Activated CD8-positive, alpha-beta memory T cell treated with anti-CD3 and anti-CD28 coated beads, Interleukin-2, amount 10 ng/mL, durations not matched to agents 7 days and 5 days (primary cell): ENCODE measurements at regions not wholly inside any gene's neighbourhood (a gene's known extent, or its start where the extent isn't known, plus 50 kb on each side); places are given as distances from the start of the nearest gene placed in this dataset.

Experiments used
- ATAC-seq: fragments of 150-1000 bp; cut with Tn5 transposase; one replicate; pipeline ENCODE4 v1.10.0; 2021; ENCODE audit warnings: moderate library complexity
- CTCF ChIA-PET: fragments of 350-600 bp; sonication (Branson Sonifier 250); formaldehyde crosslinking; loops from one replicate; lab custom pipeline; 2021; ENCODE audit warnings: antibody characterized with exemption; lab: Charles Lee
- DNase-seq: peaks from one replicate; pipeline ENCODE4 v3.0.0-alpha.2; 2020
- H3K27ac Mint-ChIP-seq: one replicate; pipeline ENCODE4 v1.8.0; 2021; ENCODE audit warnings: mild to moderate bottlenecking, mixed read lengths
- H3K27me3 Mint-ChIP-seq: one replicate; pipeline ENCODE4 v1.8.0; 2021; ENCODE audit warnings: mixed read lengths
- H3K36me3 Mint-ChIP-seq: one replicate; pipeline ENCODE4 v1.8.0; 2021; ENCODE audit warnings: mild to moderate bottlenecking, mixed read lengths
- H3K4me1 Mint-ChIP-seq: one replicate; pipeline ENCODE4 v1.8.0; 2021; ENCODE audit warnings: mixed read lengths
- H3K4me3 Mint-ChIP-seq: one replicate; pipeline ENCODE4 v1.8.0; 2021; ENCODE audit warnings: mild to moderate bottlenecking, moderate library complexity, mixed read lengths
- H3K9me3 Mint-ChIP-seq: one replicate; pipeline ENCODE4 v1.8.0; 2022; ENCODE audit warnings: low read depth, mixed read lengths

- Mint-ChIP-seq H3K27ac (no peak overlapping the region), H3K9me3 (peaks cover 24% of the 10 kb centered on the region), H3K27me3 (no peaks in the 10 kb centered on the region), H3K36me3 (no peaks in the 10 kb centered on the region), H3K4me3 (no peak overlapping the region), H3K4me1 (no peaks in the 10 kb centered on the region)
- no peak for DNase-seq
- no peak for ATAC-seq
- CTCF ChIA-PET, result no interaction called here
Measured at GRCh38 chr18:71471963-71472725, 1072.0 kb downstream of the CBLN2 start.

GRCh38 chr18:71456206-71456605 lies 1087.9 kb downstream of the CBLN2 start:
- no peak for ATAC-seq
- H3K27ac Mint-ChIP-seq, result no peak overlapping the region
- no peak overlapping the region for H3K4me3 Mint-ChIP-seq
- no peaks in the 10 kb centered on the region for H3K27me3 Mint-ChIP-seq
- CTCF ChIA-PET, result interaction anchor here (0.6 to 0.7 kb wide), 2 partner anchors 8 to 1217 kb away, joined by 3 read pairs; no protein-coding TSS in a partner anchor
- DNase-seq, result no peak
- H3K36me3 Mint-ChIP-seq, result no peaks in the 10 kb centered on the region
- peaks cover 4% of the 10 kb centered on the region for H3K9me3 Mint-ChIP-seq
- H3K4me1 Mint-ChIP-seq, result no peaks in the 10 kb centered on the region

GRCh38 chr18:71450257-71450656 lies 1093.9 kb downstream of the CBLN2 start:
- Mint-ChIP-seq H3K27ac (no peak overlapping the region), H3K9me3 (peaks cover 2% of the 10 kb centered on the region), H3K4me3 (no peak overlapping the region), H3K36me3 (no peaks in the 10 kb centered on the region), H3K27me3 (no peaks in the 10 kb centered on the region), H3K4me1 (no peaks in the 10 kb centered on the region)
- ATAC-seq (no peak), DNase-seq (no peak)
- CTCF ChIA-PET, result no interaction called here

- CTCF ChIA-PET, result no interaction called here
- H3K4me3 Mint-ChIP-seq, result no peak overlapping the region
- ATAC-seq, result no peak
- H3K9me3 Mint-ChIP-seq, result peaks cover 4% of the 10 kb centered on the region
- no peaks in the 10 kb centered on the region for H3K36me3 Mint-ChIP-seq
- H3K4me1 Mint-ChIP-seq, result no peaks in the 10 kb centered on the region
- H3K27me3 Mint-ChIP-seq, result no peaks in the 10 kb centered on the region
- no peak for DNase-seq
- no peak overlapping the region for H3K27ac Mint-ChIP-seq
Measured at GRCh38 chr18:71443706-71444480, 1100.2 kb downstream of the CBLN2 start.

GRCh38 chr18:71442731-71443141 lies 1101.4 kb downstream of the CBLN2 start:
- H3K27me3 Mint-ChIP-seq, result no peaks in the 10 kb centered on the region

DNA sequence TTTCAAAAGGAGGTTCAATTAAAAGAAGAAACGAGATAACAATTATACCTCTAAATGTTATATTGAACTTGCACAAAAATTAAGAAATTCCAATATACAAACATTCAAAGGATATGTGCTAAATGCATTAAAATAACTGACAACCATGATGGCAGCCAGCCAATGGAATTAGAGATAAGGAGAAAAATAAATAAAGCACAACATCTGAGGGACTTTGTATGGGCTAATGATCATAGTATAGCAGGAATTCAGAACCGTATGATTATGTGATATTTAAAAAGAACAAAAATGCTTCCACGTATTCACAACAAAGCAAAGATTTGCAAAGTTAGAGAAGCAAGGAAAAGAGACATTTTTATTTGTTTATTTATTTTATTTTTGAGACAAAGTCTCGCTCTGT lies 1103.0 kb downstream of the CBLN2 start:
- CTCF ChIA-PET, result no interaction called here
- H3K36me3 Mint-ChIP-seq, result no peaks in the 10 kb centered on the region
- H3K9me3 Mint-ChIP-seq, result peaks cover 4% of the 10 kb centered on the region
- no peak overlapping the region for H3K27ac Mint-ChIP-seq
- DNase-seq (no peak), ATAC-seq (no peak)
- no peaks in the 10 kb centered on the region for H3K4me1 Mint-ChIP-seq
- no peaks in the 10 kb centered on the region for H3K27me3 Mint-ChIP-seq
- no peak overlapping the region for H3K4me3 Mint-ChIP-seq

More at GRCh38 chr18:71442731-71443141, 1101.4 kb downstream of the CBLN2 start:
- no peak overlapping the region for H3K27ac Mint-ChIP-seq
- no peaks in the 10 kb centered on the region for H3K4me1 Mint-ChIP-seq
- H3K9me3 Mint-ChIP-seq, result peaks cover 6% of the 10 kb centered on the region
- DNase-seq (no peak), ATAC-seq (no peak)
- no peak overlapping the region for H3K4me3 Mint-ChIP-seq
- CTCF ChIA-PET, result no interaction called here
- no peaks in the 10 kb centered on the region for H3K36me3 Mint-ChIP-seq

DNA sequence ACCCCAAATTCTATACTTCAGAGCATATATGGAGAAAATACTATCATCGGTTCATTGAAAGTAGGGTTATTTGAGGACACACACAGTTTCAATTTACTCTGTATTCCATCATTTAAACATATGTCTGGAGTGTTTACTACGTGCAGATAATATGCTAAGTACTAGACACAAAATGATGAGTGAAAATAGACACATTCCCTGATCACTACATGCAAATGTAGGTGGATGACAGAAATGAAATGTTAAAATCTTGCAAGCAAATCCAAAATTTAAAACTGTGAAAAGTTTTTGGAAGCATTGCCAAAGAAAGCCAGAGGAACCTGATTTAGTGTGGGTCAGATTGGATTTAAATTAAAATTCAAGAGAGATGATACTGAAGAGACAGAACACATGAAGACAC lies 1106.6 kb downstream of the CBLN2 start:
- no peak for ATAC-seq
- no peak overlapping the region for H3K4me3 Mint-ChIP-seq
- H3K9me3 Mint-ChIP-seq, result peaks cover 2% of the 10 kb centered on the region
- no peaks in the 10 kb centered on the region for H3K27me3 Mint-ChIP-seq
- H3K4me1 Mint-ChIP-seq, result no peaks in the 10 kb centered on the region
- CTCF ChIA-PET, result no interaction called here
- no peak for DNase-seq
- H3K36me3 Mint-ChIP-seq, result no peaks in the 10 kb centered on the region
- H3K27ac Mint-ChIP-seq, result no peak overlapping the region

DNA sequence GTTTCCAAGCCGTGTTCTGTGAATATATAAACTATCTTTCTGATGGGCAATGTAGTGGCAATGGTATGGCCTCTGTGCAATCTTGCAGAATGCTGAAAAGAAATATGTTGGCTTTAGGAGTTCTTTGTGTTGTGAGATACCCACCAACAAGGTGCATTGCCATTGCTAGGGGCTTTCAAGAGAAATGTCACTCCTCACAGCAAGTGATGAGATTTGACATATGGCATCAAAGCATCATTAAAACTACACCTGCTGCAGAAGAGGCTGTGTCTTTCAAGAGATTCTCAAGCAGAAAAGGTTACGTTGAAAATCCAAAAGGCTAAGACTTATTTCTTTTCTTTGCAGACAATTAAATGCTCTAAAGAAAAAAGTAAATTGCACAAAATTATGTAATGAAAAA lies 1110.8 kb downstream of the CBLN2 start:
- no peak overlapping the region for H3K27ac Mint-ChIP-seq
- no peaks in the 10 kb centered on the region for H3K4me1 Mint-ChIP-seq
- no peaks in the 10 kb centered on the region for H3K36me3 Mint-ChIP-seq
- CTCF ChIA-PET, result no interaction called here
- ATAC-seq, result no peak
- DNase-seq, result no peak
- H3K27me3 Mint-ChIP-seq, result no peaks in the 10 kb centered on the region
- peaks cover under 1% of the 10 kb centered on the region for H3K9me3 Mint-ChIP-seq
- H3K4me3 Mint-ChIP-seq, result no peak overlapping the region

DNA sequence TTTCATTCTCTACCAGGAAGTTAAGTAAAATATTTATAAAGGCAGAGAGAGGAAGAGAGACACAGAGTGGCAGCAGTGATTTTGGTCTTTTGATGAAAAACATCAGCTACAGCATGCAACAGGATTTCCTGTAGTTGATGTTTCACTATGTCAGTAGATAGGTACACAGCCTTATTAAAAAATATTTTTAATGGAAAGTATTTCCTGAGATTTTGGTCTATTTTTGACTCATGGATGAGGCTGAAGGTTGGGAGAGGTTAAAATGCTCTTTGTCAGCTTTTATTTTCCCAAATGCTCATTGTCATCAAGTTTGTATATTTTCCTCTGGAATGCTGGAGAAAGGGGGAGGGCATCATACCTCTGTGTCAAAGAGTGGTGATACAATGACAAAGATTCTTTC lies 1112.5 kb downstream of the CBLN2 start:
- CTCF ChIA-PET, result no interaction called here
- Mint-ChIP-seq H3K4me3 (no peak overlapping the region), H3K4me1 (no peaks in the 10 kb centered on the region), H3K27me3 (no peaks in the 10 kb centered on the region), H3K9me3 (no peaks in the 10 kb centered on the region), H3K36me3 (no peaks in the 10 kb centered on the region), H3K27ac (no peak overlapping the region)
- no peak for DNase-seq
- ATAC-seq, result no peak

DNA sequence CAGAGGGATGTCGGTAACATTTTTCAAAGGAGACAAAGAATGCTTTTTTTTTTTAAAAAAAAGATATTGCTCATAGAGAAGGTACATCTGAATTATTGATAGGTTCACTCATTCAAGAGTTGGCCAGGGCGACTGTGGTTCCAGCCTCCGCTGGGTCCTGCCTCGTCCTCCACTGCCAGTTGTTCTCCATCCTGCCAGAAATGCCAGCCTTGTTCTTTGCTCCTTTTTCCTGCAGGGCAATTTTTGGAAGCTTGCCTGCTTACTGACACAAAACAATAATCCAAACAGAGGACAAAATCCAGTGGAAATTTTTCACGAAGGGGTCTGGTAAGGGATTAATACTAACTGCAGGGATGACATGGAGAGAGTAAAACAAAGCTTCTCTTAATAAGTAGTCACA lies 1113.0 kb downstream of the CBLN2 start:
- Mint-ChIP-seq H3K4me1 (no peaks in the 10 kb centered on the region), H3K27ac (no peak overlapping the region), H3K27me3 (no peaks in the 10 kb centered on the region), H3K9me3 (no peaks in the 10 kb centered on the region), H3K4me3 (no peak overlapping the region), H3K36me3 (no peaks in the 10 kb centered on the region)
- ATAC-seq, result no peak
- DNase-seq, result no peak
- CTCF ChIA-PET, result no interaction called here

DNA sequence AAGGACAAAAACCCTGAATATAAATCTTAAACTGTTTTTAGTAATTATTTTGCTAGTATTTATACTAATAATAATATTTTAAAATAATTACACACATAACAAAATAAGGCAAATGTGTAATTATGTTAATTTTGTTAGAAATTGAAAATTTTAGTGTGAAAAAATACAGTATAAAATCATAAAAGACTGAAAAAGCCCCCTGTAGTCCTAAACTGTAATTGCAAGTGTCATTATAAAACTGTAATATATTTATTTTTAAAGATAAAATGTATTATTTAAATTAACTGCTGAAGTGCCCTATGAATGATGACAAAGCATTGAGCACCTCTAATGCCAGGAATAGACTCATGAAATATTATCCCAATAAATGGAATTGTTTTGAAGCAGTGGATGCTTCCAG lies 1117.7 kb downstream of the CBLN2 start:
- Mint-ChIP-seq H3K4me1 (no peaks in the 10 kb centered on the region), H3K27me3 (no peaks in the 10 kb centered on the region), H3K27ac (no peak overlapping the region), H3K36me3 (no peaks in the 10 kb centered on the region), H3K9me3 (peaks cover 2% of the 10 kb centered on the region), H3K4me3 (no peak overlapping the region)
- ATAC-seq, result no peak
- no peak for DNase-seq
- CTCF ChIA-PET, result no interaction called here

DNA sequence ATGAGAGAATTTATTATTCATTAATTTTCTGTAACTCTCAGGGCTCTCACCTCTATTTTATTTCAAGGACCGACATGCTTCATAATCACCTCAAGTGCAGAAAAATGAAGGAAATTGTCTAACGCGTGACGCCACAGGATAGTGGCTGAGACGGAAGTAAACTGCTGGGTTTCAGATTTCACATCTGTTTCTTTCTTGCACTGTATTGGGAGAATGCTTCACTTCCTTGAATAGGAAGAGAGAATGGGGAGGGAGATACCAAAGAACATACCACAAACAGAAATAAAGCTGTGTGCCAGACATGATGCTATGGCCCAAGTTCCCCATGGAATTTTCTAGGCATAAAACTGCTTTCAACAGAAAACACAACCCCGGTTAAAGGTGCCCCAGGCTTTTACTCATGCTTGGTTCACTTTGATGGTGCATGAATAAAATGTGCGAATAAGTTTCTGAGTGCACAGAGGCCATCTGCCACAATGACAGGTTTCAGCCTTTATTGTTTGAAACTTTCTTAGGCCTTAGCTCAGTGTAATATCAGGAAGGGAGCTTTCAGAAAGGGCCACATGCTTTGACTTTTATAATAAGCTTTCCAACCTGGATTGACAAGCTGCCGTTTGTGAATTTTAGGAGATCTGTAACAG lies 1116.4 kb downstream of the SOCS6 start:
- no peaks in the 10 kb centered on the region for H3K4me1 Mint-ChIP-seq
- H3K27ac Mint-ChIP-seq, result no peak overlapping the region
- H3K9me3 Mint-ChIP-seq, result peaks cover 6% of the 10 kb centered on the region
- ATAC-seq, result no peak
- H3K27me3 Mint-ChIP-seq, result no peaks in the 10 kb centered on the region
- no peaks in the 10 kb centered on the region for H3K36me3 Mint-ChIP-seq
- no peak overlapping the region for H3K4me3 Mint-ChIP-seq
- CTCF ChIA-PET, result no interaction called here
- DNase-seq, result no peak

DNA sequence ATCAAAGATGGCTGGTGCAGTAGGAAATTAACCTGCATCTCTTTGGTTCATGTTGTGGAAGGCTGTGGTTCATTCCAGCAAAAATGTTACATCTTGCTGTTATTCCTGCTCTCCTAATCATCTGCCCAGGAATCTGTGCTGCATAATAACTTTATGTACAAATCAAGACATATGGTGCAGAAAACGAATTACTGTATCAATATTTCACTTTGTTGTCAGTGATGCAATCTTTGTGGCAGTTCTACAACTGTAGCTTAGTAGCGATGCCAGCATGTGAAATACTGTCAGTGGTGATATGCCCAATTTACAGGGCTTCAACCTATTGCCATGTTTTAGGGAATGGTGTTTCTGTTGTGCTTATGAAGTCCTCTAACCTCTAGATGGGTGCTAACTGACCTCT lies 1114.7 kb downstream of the SOCS6 start:
- no peak for ATAC-seq
- peaks cover 6% of the 10 kb centered on the region for H3K9me3 Mint-ChIP-seq

More for the DNA sequence above, 1114.7 kb downstream of the SOCS6 start:
- CTCF ChIA-PET, result interaction anchor here (1.0 kb wide), 1 partner anchor 10 kb away, joined by 4 read pairs; no protein-coding TSS in a partner anchor
- no peak for DNase-seq
- no peaks in the 10 kb centered on the region for H3K36me3 Mint-ChIP-seq
- H3K4me1 Mint-ChIP-seq, result no peaks in the 10 kb centered on the region
- no peak overlapping the region for H3K4me3 Mint-ChIP-seq
- H3K27me3 Mint-ChIP-seq, result no peaks in the 10 kb centered on the region
- no peak overlapping the region for H3K27ac Mint-ChIP-seq
